ENCODE measurements at regions not wholly inside any gene's neighbourhood (a gene's known extent, or its start where the extent isn't known, plus 50 kb on each side); places are given as distances from the start of the nearest gene placed in this dataset.
A peak's percentile ranks its signal among the peaks of the same experiment; 100 is the strongest.
"Not testable (repeated sequence)": the region's sequence is repeated elsewhere in the genome, so short reads cannot be mapped to it uniquely, and the experiment has no call there.

DNA sequence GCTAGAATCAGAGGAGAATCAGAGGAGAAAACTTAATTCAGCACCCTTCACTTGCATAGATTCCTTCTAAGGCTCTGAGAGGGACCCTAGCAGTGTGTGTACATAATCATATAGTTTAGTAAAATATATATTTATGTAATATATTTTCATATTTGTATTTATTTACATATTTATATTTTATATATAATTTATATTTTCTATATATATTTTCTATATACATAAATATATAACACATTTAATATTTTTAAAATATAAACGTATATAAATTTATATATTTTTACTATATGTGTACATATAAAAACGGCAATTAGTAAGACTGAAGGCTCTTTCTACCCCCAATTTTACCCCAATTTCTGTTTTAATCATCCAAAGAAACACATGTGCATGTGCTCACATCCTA is 80.3 kb downstream of the NXPE2 start:
- DNase-seq: no peak

DNA sequence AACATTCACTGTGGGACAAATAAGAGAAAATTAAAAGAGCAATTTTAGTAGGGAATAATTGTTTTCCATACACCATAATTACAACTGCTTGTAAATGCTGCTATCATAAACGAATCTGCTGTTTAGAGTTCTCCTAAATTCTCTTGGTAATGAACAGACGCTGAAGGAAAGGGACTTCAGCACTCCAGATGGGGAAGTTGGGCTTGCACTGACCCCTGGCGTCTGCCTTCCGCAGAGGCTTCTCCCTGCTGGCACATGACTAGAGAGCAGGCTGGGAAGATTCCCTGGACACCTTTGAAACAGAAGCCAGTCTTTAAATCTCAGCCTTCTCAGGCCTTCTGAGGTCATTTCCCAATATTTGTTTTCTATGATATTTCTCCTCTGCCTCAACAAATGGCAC is 84.1 kb downstream of the NXPE2 start:
- peak; percentile 56 for DNase-seq

DNA sequence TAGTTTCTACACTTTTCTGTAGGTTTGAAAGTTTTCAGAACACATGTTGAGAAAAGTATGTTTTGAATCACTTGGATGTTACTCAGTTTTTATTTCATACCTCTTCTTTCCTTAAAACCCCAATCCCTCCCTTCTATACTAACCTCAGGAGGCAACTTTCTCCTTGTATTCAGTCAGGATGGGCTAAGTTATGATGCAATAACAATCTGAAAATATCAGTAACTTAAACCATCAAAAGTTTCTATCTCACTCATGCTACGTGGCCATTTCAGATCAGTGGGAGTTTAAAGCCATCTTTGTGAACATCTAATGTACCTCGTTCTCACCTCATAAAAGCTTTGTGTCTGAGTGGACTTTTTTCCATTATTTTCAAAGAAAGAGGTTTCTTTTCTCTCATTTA is 86.2 kb downstream of the NXPE2 start:
- no peak for DNase-seq

DNA sequence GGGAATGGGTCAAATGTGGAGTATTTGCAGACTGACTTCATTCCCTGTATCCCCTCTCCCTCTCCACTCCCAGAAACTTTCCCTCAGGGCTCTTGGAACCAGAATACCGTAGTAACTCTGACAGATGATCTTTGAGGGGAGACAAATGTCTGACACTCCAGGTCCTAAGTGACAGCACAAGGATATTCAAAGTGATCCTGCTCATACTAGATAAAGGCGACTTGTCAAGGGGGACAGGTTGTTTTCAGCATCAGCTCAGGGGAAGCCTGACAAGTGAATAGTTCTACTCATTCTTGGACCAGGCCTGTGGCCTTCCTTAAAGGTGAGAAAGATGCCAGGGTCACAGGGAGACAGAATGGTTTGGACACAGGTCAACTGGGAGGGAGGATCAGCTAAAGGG is 92.8 kb downstream of the NXPE2 start:
- DNase-seq: no peak

DNA sequence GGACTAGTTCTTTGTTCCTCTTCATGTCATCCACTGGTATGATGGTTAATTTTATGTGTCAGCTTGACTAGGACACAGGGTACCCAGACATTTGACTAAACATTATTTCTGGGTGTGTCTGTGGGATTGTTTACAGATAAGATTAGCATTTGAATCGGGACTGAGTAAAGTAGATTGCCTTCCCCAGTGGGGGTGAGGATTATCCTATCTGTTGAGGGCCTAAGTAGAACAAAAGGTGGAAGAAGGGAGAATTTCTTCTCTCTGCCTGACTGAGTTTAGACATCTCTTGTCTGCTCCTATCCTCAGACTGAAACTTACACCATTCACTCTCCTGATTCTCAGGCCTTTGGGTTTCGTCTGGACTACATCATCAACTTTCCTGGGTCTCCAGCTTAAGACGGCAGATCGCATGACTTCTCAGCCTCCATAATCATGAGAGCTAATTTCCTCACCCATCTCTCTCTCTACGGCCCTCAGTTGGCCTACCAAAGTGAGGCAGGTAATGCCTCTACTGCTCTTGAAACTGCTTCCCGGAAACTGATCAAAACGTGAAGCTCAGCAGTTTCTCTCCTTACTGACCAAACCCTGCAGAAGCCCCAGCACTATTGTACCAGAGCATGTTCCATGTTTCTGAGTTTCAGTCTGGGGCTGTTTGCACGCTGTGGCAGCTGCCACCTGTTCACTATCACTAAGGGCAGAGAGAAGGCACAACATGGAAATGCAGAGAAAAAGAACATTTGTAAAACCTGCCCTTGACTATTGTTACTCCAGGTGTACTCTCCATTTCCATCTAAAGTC is 95.4 kb downstream of the NXPE2 start:
- DNase-seq: no peak

DNA sequence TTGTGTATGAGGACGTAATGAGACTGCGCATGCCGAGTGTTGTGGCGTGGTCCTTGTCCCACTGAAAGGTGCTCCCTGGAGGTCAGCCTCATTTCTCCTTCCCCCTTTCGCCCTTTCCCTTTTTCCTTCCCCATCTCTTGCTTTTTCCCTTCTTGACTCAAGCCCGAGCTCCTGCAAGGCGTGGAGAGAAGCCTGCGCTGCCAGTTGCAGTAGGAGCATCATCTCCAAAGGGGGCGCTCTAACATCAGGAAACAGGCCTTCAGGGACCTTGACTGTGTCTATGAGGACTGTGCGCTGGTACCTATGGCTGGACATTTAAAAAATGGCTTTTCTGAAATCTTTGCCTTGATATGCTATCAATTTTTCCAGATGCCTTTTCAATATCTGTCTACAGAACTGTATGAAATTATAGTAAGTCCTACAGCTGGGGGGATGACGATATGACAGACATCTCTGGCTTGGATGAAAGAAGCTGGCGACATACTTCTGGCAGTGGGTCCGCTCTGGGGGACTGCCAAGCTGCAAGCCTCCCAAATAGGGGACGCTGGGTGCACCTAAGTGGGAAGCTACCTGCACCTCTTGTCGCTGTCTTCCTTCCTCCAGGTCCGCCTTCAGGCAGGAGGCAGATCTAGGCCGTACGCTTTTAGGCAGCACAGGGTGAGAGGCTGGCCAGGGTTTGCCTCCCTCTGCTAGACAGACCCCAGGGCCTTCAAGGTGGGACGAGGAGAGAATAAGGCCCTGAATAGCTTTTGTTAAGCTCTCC is 96.5 kb downstream of the NXPE2 start:
- DNase-seq: peak; percentile 56

DNA sequence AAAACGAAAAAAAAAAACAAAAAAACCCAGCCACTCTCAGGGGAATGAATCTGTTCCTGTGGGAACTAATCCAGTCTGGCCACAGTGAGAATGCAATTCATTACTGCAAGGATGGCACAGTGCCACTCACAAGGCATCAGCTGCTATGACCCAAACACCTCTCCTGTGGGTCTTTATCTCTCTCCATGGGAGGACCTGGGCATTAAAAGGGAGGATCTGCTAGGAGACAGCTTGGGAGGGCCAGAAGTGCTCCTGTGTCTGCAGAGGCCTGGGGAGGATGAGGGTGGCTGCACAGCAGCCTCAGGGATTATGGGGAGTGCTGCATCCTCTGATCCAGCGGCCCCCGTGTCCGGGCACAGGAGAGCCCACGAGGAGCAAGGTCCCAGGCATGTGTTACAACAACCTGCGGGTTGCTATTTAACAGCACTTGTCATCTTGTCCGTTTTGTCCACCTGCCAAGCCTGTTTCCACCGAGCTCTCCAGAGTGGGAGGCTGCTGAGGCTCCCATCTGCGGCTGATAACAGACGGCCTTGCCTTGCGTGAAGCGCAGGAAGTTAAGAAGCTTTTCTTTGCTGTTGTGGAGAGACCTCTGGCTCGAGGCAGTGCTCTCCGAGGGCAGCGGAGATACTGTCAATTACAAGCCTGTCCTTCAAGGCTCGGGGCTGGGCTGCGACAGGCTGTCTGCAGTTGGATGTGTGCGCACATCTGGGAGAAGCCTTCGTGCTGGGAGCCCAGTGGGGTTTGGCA is 97.7 kb downstream of the NXPE2 start:
- DNase-seq: no peak

DNA sequence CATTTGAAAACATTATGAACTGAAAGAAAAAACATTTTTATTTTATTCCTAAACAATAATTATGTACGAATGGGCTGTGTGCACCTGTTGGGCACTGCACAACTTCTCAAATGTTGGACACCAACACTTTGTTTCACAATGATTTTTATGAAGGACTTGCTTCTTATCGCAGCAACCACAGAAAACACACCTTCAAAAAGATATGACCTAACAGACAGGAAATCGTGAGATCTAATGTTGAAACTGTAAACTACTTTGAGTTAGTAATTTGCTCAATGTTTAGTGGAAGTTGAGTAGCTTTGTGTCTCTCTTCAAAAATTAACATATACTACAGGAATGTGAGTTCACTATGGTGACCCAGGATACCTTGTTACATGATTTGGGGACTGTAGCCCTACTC is 98.6 kb downstream of the NXPE2 start:
- DNase-seq: no peak

DNA sequence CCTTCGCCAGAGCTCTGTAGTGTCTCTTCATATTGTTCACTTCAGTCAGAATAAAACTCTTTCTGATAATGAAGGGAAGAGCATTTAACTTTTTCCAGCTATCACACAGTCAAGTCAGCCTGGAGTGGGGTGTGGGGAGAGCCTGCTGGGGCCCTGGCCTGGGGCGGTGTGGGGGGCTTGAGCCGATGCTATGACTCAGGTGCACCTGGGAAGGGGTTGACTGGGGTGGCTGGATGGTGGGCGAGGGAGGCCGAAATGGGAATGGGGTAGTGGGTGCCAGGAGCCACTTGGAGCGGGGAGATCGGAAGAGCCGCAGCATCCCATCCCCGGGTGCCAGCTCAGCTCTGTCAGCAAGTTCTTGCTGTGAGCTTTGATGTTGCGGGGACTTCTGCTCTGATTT is 100.9 kb downstream of the NXPE2 start:
- no peak for DNase-seq

DNA sequence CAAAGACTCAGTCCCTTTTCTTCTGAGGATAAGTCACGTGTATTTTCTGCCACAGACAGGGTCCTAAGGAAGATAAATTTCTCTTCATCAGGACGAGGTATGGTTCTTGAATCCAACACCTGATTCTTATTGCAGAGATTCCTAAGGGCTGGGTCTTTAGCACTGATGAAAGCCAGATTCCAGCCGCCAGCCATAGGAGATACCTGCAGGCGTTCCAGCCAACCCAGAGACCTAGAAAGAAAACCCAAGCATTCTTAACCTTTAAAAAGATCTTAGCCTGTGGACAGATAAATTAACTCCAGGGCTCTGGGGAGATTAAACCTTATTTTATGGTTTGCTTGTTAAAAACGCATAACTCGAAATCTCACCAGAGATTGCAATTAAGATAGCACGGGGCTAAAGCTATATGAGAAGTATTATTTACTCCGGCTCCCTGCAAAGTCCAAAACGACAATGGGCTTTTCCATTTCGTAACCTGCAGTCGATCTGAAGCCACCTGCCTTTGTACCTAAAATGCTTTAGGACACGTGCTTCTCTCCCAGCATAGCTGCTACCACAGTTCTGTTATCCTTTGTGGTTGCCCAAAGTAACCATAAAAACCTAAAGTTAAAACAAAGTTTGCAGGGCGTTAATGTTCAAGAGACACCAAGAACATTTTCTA is 104.5 kb downstream of the NXPE2 start:
- no peak for DNase-seq

DNA sequence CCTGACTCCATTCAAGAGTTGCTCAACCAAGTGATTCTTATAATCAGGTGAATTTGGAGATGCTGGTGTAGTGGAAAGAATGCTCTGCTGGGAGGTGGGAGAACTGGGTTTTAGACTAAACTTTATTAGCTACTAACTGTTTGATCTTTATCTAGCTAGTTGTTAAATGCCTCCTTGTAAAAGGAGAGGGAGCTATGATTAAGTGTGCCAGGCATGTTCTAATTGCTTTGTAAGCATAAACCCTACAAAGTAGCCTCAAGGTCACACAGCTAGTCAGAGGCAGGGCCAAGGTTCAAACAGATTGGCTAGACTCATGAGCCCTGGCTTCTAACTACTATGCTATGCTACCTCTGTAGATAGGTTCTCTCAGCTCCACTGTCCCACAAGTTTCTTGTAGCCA is 105.5 kb downstream of the NXPE2 start:
- no peak for DNase-seq

DNA sequence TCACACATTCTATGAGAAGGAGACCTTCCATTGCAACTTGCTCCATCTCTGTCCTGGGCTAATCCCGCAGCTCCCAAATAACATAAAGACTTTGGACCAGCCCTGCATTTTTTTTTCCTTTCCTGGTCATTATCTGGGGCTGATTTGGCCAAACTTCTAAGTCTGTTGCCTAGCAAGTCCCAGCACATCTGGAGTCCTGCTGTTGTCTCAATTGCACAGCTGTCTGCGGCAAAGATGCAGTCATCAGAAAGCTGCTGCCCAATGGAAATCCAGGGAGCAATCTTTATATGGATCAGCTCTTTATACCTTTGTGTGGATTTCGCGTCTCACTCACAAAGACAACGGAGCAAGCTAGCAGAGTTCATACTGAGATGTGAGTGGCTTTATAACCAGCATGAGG is 105.9 kb downstream of the NXPE2 start:
- DNase-seq: no peak

DNA sequence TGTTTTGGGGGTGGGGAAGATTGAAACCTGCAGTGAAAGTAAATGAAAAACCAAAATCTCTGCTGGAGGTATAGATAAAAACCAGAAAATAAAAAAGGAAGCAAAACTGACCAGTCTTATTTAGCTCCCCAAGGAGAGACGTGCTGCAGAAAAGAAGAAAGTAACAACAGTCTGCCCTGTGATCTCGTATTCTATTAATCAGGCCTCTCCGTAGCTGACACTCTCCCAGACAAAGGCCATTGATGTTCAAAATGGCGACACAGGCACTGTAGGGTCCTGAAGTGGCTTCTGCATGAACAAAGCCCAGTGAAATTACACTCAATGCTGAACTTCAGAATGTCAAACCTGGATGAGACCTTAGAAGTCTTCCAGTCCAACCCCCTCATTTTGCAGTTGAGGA is 106.6 kb downstream of the NXPE2 start:
- DNase-seq: no peak

DNA sequence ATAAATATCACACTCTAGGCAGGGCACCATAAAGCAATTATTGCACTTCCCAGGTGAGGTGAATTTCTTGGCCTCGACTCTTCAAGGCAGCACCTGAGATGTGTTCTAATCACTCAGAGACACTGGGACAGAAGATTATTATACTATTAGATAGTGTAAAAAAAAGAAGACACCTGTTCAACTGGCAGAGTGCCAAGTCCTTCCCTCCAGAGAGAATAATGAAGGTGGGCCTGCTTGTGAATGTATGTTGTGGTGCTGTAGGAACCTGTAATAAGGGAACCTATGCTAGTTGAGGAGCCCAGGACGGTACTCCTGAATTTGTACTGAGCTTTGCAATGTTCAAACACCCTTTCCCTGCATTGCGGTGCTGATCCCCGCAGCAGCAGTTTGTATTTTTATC is 107.5 kb downstream of the NXPE2 start:
- no peak for DNase-seq

DNA sequence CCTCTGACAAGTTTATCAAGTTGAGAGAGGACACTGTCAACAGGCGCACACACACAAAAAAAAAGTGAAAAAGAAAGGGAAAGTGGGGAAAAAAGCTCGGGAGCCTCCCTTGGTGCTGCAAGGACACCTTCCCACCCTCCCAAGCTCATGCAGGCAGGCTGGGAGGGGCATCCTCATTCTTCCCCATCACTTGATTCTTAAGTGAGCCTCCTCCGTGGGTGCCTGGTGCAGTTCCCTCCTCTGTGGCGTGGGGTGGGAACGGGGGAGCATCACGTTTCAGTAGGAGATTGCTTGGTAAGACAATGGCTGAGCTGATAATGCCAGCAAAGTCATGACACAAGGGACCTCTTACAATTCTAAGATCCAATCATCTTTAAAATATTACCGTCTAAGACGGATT is 108.8 kb downstream of the NXPE2 start:
- DNase-seq: no peak

DNA sequence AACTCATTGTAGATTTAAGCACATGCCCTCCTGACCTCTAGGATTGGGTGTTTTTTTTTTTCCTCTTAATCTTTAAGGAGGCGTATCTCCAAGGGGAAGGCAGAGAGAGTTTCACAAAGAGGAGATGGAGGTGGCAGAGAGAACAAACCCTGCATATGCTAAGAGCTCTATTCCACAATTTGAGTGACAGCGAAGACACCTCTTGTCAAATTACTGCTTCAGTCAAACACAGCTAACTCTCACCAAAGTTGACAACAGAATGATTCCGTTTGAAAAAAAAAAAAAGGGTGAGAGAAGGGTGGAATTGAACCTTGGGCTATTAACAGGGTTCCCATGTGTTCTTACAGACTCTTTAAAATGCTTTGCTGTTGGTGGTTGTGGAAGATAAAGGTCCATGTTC is 112.6 kb downstream of the NXPE2 start:
- no peak for DNase-seq

DNA sequence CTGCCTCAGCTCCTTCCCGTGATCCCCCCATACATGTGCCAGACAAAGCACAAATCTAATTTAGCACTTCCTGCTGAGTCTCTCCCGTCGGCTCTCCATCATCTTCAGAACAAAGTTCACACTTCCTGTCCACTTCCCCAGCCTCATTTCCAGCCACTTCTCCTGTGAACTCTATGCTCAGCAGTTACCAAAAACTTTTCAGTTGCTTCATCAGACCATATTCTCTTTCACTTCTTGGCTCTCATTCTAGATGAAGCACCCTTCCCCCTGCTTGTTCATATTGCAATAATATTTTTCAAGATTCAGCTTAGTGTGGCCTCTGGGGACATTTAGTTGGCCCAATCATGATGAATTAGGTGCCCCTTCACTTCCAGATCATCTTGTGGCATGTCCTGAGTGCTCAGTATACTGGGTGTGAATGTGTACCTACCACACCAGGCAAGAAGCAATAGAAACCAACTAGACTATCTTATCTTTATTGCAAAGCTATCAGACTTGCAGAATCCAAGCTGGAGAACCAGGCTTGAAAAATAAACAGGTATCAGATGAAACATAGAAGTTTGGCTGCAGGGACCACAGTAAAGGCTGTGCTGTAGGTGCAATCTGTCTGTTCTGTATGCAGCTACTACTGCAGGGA is 115.8 kb downstream of the NXPE2 start:
- DNase-seq: no peak

DNA sequence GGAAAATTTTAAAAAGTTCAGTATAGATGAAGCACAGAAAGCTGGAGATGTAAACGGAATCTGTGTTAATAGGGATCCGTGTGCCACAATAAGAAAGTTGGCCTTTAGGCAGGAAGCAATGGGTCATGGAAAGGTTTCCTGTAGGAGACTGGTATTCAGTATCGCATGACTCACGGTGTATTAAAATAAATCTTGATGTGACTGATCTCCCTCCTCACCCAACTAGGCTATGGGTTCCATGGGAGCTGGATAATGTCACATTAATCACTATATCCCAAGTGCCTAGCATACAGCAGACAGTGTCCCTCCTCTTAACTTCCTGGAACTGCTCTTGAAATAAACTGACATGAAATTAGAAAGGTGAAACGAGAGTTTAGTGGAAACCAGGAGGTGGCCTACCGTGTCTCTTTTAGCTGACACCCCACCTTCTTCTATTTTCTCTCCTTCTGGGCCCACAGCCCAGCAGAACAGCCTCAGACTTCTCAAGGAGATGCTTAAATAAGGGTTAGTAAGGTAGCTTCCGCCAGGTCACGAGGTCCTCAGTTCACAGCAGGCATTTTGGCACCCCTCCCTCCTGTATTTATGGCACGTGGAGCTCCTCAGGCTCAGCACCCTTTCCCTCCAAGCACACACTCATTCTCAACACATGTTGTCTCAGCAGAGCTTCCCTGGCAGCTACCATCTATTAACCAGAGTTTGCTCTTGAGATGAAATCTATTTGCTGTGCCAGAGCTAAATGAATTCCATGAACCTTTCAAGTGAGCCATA is 118.8 kb downstream of the NXPE2 start:
- peak; percentile 41 for DNase-seq

DNA sequence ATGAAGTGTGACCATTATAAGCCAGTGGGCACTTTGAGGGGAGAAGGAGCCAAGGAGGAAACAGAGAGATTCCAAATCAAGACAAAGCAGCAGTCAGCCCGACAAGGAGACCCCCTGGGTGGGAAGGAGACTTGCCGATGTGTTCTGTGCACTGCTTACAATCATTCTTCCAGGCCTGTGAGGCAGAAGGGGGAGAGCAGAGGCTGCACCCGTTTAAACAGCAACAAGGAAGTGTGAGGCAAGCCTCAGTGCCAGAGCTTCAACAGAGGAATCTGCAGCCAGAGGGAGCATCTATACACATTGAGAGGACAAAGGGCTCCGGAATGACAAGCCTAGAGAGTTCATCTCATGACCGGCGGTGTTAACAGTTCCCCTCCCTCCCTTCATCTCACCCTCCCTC is 121.1 kb downstream of the NXPE2 start:
- no peak for DNase-seq

DNA sequence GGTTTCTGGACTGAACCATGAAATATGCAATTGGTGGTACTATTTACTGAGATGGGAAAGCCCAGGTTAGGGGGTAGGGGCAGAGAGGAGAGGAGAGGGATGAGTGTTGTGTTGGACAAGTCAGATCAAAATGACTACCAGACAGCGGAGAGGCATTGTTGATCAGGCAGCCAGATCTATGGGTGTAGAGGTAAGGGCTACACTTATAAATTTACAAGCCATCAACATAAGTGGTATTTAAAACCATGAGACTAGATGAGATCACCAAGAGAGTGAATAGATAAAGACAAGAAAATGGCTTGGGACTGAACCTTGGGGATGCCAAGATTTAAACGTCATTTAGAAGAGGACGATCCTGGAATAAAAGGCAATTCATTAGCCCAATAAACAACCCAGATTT is 123.4 kb downstream of the NXPE2 start:
- DNase-seq: no peak

DNA sequence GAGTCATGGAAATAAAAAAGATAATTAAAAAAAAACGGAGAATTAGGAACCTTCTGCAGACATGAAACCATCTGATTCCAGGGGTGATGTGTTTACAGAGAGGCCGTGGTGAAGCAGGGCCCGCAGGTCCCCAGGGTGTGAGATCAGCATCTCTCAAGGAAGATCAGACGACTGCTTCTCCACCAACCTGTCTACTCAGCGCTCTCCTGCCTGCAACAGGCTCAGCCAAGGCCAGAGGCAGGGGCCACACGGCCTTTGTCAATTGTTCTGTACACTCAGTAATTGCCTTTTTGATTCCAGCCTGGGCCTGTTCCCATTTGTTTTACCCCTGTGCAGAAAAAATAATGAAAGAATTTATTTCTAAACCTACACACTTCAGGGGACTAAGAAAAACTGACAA is 124.6 kb downstream of the NXPE2 start:
- no peak for DNase-seq

DNA sequence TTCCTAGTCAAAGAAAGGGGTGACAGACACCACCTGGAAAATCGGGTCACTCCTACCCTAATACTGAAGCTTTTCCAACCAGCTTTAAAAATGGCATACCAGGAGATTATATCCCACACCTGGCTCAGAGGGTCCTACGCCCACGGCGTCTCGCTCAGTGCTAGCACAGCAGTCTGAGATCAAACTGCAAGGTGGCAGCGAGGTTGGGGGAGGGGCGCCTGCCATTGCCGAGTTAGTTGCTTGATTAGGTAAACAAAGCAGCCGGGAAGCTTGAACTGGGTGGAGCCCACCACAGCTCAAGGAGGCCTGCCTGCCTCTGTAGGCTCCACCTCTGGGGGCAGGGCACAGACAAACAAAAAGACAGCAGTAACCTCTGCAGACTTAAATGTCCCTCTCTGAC is 127.1 kb downstream of the NXPE2 start:
- DNase-seq: not testable (repeated sequence)
